Lower leg skin (tissue), 3 donors: ENCODE measurements at regions not wholly inside any gene's neighbourhood (a gene's known extent, or its start where the extent isn't known, plus 50 kb on each side); places are given as distances from the start of the nearest gene placed in this dataset.

Source experiments
- CTCF ChIP-seq, 3 donors: fragments of 450-650 bp; IDR thresholded peaks; one replicate each; pipeline ENCODE4 v1.5.1; 2016; ENCODE audit warnings: antibody characterized with exemption in 3 of 3, mild to moderate bottlenecking in 3 of 3, moderate library complexity in 2 of 3
- POLR2A ChIP-seq, 2 donors: fragments of 450-650 bp; IDR thresholded peaks; one replicate each; pipeline ENCODE4 v1.6.1; 2016 to 2017; ENCODE audit warnings: antibody characterized with exemption in 2 of 2, mild to moderate bottlenecking in 1 of 2, moderate library complexity in 1 of 2

DNA sequence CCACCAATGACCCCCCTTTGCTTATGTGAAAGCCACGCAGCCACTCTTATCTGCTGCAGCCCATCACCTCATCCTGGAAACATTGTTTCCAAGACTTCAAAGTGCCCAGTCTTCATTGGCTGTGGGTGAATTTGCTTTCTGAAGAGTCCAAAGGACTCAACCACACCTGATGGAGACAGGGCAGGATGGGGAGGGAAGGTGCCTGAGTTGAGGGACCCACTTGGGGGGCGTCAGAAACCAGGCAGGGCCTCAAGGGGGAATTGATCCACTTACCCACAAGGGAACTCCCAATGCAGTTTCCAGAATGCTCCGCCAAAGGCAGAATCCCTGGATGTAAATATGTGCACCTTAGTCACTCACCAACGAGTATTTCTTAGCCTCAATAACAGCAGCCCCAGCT is 147.9 kb upstream of the ATP2B2 start:
- TF ChIP-seq POLR2A (IDR thresholded peaks at IDR 0.05) (no peak), CTCF (IDR thresholded peaks at IDR 0.05) (no peak)
